ENCODE measurements at regions not wholly inside any gene's neighbourhood (a gene's known extent, or its start where the extent isn't known, plus 50 kb on each side); places are given as distances from the start of the nearest gene placed in this dataset.

DNA sequence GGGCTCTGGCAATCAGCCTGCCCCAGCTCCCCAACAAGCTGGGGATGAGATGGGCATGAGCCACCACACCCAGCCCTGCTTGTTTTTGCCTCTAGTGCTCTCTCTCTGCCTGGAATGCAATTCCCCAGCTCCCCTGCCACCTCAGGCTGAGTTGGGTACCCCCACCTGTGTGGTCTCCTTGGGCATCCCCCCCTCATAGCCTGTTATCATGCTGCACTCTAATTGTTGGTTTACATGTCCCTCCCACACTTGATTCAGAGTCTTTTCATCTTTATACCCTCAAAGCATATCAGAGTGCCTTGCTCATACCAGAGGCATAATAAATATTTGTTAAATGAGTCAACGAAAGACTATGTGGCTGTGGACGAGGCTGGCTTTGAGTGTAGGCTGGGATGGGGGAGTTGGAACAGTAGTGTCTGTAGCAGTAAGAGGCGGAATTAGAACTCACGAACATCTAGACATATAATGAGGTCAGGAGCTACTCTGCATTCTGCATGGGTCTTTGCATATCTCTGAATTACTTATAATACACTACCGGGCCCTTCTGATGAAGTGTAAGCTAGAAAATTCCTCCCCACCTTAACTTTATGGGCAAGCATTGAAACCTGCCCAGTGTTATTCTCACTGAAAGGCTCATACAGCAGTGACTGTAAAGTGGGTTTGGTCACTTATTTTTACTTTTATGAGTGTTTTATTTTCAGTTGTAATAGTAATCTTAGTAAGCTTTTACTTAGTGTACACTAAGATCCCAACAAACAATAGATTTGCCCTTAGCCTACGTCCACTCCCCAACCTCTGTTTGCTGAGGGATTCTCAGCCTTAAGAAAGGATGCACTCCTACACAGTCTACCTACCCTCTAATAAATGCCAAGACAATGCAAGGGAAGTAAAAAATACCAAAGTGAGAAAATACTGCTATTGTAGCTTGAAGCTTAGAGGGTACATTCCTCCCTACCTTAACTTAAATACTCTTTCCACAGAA, 58.7 kb downstream of the EDN1 start:
- Histone ChIP-seq H3K9me3 (ENCODE audit: control insufficient read depth in 2 of 2, low read length in 2 of 2) (peaks cover 2 to 13% of the 10 kb centered on the region in 2 experiments), H3K27me3 (ENCODE audit: control insufficient read depth, insufficient read depth, low read length) (no peaks in the 10 kb centered on the region), H3K4me1 (ENCODE audit: control insufficient read depth, insufficient read depth, low read length, poor library complexity, severe bottlenecking) (no peaks in the 10 kb centered on the region), H3K27ac (ENCODE audit: insufficient read depth, low read length, poor library complexity, severe bottlenecking) (no peak overlapping the region), H3K4me3 (ENCODE audit: low read depth, low read length) (no peak overlapping the region), H3K36me3 (ENCODE audit: control insufficient read depth, insufficient read depth, low read length) (no peaks in the 10 kb centered on the region)
- H3K4me1 Mint-ChIP-seq, result no peaks in the 10 kb centered on the region
- H3K27ac Mint-ChIP-seq, result no peak overlapping the region
- no peak for DNase-seq
- H3K36me3 Mint-ChIP-seq, result no peaks in the 10 kb centered on the region
- no peaks in the 10 kb centered on the region for H3K27me3 Mint-ChIP-seq
- H3K4me3 Mint-ChIP-seq, result no peak overlapping the region
- no peak for ATAC-seq (ENCODE audit: low read depth in 2 of 2)
- H3K9me3 Mint-ChIP-seq, result peaks cover 2 to 18% (median 4%) of the 10 kb centered on the region in 7 donors

DNA sequence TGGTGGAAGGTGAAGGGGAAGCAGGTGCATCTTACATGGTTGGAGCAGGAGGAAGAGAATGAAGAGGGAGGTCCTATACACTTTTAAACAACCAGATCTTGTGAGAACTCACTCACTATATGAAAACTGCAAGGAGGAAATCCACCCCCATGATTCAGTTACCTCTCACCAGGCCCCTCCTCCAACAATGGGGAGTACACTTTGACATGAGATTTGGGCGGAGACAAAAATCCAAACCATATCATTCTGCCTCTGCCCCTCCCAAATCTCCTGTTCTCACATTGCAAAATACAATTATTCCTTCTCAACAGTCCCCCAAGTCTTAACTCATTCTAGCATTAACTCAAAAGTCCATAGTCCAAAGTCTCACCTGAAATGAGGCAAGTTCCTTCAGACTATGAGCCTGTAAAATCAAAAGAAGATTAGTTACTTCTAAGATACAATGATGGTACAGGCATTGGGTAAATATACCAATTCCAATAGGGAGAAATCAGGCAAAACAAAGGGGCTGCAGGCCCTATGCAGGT, 60.5 kb downstream of the EDN1 start:
- Mint-ChIP-seq H3K27ac (no peak overlapping the region), H3K36me3 (no peaks in the 10 kb centered on the region), H3K9me3 (peaks cover 2 to 18% (median 4%) of the 10 kb centered on the region in 7 donors), H3K27me3 (peaks cover 3% of the 10 kb centered on the region), H3K4me3 (no peak overlapping the region), H3K4me1 (no peaks in the 10 kb centered on the region)
- Histone ChIP-seq H3K4me1 (ENCODE audit: control insufficient read depth, insufficient read depth, low read length, poor library complexity, severe bottlenecking) (no peaks in the 10 kb centered on the region), H3K9me3 (ENCODE audit: control insufficient read depth in 2 of 2, low read length in 2 of 2) (peaks cover 2 to 13% of the 10 kb centered on the region in 2 experiments), H3K27me3 (ENCODE audit: control insufficient read depth, insufficient read depth, low read length) (no peaks in the 10 kb centered on the region), H3K27ac (ENCODE audit: insufficient read depth, low read length, poor library complexity, severe bottlenecking) (no peak overlapping the region), H3K4me3 (ENCODE audit: low read depth, low read length) (no peak overlapping the region), H3K36me3 (ENCODE audit: control insufficient read depth, insufficient read depth, low read length) (no peaks in the 10 kb centered on the region)
- ATAC-seq (ENCODE audit: low read depth in 2 of 2), result no peak
- no peak for DNase-seq

DNA sequence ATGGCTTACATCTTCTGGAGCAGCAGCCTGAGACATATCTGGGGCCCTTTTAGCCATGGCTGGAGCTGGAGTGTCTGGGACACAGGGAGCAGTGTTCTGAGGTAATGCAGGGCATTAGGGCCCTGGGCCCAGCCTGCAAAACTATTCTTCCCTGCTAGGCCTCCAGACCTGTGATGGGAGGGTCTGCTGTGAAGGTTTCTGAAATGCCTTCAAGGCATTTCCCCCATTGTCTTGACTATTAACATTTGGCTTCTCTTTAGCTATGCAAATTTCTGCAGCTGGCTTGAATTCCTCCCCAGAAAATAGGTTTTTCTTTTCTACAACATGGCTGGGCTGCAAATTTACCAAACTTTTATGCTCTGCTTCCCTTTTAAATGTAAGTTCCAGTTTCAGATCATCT, 61.5 kb downstream of the EDN1 start:
- Histone ChIP-seq H3K27ac (ENCODE audit: insufficient read depth, low read length, poor library complexity, severe bottlenecking) (no peak overlapping the region), H3K4me1 (ENCODE audit: control insufficient read depth, insufficient read depth, low read length, poor library complexity, severe bottlenecking) (no peaks in the 10 kb centered on the region), H3K27me3 (ENCODE audit: control insufficient read depth, insufficient read depth, low read length) (no peaks in the 10 kb centered on the region), H3K36me3 (ENCODE audit: control insufficient read depth, insufficient read depth, low read length) (no peaks in the 10 kb centered on the region), H3K9me3 (ENCODE audit: control insufficient read depth in 2 of 2, low read length in 2 of 2) (peaks cover 2 to 13% of the 10 kb centered on the region in 2 experiments), H3K4me3 (ENCODE audit: low read depth, low read length) (no peak overlapping the region)
- Mint-ChIP-seq H3K36me3 (no peaks in the 10 kb centered on the region), H3K4me1 (no peaks in the 10 kb centered on the region), H3K9me3 (peaks cover 2 to 18% (median 4%) of the 10 kb centered on the region in 7 donors), H3K27me3 (peaks cover 8% of the 10 kb centered on the region), H3K4me3 (peak overlapping the region in 1 of 4 donors; percentile 78), H3K27ac (no peak overlapping the region)
- DNase-seq (no peak), ATAC-seq (ENCODE audit: low read depth in 2 of 2) (no peak)

DNA sequence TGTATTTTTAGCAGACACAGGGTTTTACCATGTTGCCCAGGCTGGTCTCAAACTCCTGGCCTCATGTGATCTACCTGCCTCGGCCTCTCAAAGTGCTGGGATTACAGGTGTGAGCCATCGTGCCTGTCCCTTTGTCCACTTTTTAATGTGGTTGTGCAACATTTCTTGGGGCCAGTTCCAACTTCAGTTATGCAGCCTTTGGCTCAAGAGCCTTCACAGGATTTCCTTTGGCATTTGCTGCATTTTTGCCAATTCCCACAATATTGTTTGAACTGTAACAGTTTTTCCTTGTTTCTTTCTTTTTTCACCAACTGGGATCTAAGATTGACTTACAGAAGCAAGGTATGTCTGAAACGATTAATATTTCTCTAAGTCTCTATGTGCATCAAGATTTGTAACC, 63.6 kb downstream of the EDN1 start:
- Histone ChIP-seq H3K36me3 (ENCODE audit: control insufficient read depth, insufficient read depth, low read length) (no peaks in the 10 kb centered on the region), H3K9me3 (ENCODE audit: control insufficient read depth in 2 of 2, low read length in 2 of 2) (peaks cover 2 to 13% of the 10 kb centered on the region in 2 experiments), H3K4me3 (ENCODE audit: low read depth, low read length) (no peak overlapping the region), H3K27ac (ENCODE audit: insufficient read depth, low read length, poor library complexity, severe bottlenecking) (no peak overlapping the region), H3K4me1 (ENCODE audit: control insufficient read depth, insufficient read depth, low read length, poor library complexity, severe bottlenecking) (no peaks in the 10 kb centered on the region), H3K27me3 (ENCODE audit: control insufficient read depth, insufficient read depth, low read length) (no peaks in the 10 kb centered on the region)
- no peak for DNase-seq
- Mint-ChIP-seq H3K27me3 (peaks cover 14% of the 10 kb centered on the region), H3K36me3 (no peaks in the 10 kb centered on the region), H3K4me3 (no peak overlapping the region), H3K4me1 (no peaks in the 10 kb centered on the region), H3K9me3 (peaks cover 2 to 18% (median 4%) of the 10 kb centered on the region in 7 donors), H3K27ac (no peak overlapping the region)
- ATAC-seq (ENCODE audit: low read depth in 2 of 2), result no peak

DNA sequence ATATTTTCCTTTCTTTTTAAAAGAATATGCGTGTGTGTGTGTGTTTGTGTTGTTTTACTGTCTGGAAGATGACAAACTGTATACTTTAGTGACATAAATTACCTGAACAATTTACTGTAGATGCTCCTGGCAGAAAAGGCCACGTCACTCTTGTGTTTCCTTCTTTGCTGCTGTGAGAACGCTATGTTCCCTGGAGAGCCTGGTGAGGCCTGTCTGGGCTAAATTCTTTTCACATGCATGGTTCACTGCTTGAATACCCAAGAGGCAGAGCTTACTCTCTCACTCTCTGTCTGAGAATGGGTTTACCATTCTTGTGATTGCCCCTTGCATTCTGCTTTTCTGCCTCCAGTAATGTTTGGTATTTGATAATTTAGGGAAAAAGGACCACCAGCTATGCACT, 64.3 kb downstream of the EDN1 start:
- ATAC-seq (ENCODE audit: low read depth in 2 of 2), result no peak
- no peak overlapping the region for H3K27ac ChIP-seq (ENCODE audit: insufficient read depth, low read length, poor library complexity, severe bottlenecking)
- peaks cover 14% of the 10 kb centered on the region for H3K27me3 Mint-ChIP-seq

DNA sequence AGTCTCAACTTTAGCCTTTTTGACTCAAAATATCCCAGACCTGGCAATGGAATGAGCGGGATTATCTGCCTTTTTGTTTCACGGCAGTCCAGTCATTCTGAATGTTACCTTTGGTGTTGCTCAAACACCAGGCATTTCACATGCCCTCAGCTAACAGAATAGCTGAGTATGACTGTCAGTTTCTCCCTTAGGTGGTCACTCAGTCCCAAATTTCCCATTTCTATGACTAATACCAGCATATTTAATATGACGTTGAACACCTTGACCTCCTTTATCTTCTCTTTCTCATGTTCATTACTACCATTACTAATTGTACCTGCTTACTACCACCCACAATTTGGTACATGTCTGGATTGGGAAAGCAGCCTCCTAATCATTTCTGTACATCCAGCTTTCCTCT, 65.2 kb downstream of the EDN1 start:
- Histone ChIP-seq H3K27ac (ENCODE audit: insufficient read depth, low read length, poor library complexity, severe bottlenecking) (no peak overlapping the region), H3K27me3 (ENCODE audit: control insufficient read depth, insufficient read depth, low read length) (no peaks in the 10 kb centered on the region), H3K36me3 (ENCODE audit: control insufficient read depth, insufficient read depth, low read length) (no peaks in the 10 kb centered on the region), H3K4me3 (ENCODE audit: low read depth, low read length) (no peak overlapping the region), H3K4me1 (ENCODE audit: control insufficient read depth, insufficient read depth, low read length, poor library complexity, severe bottlenecking) (no peaks in the 10 kb centered on the region), H3K9me3 (ENCODE audit: control insufficient read depth in 2 of 2, low read length in 2 of 2) (peaks cover 2 to 13% of the 10 kb centered on the region in 2 experiments)
- ATAC-seq (ENCODE audit: low read depth in 2 of 2), result no peak
- Mint-ChIP-seq H3K27me3 (peaks cover 14% of the 10 kb centered on the region), H3K4me3 (no peak overlapping the region), H3K9me3 (peaks cover 0 to 18% (median 3%) of the 10 kb centered on the region in 7 donors), H3K27ac (no peak overlapping the region), H3K36me3 (no peaks in the 10 kb centered on the region), H3K4me1 (no peaks in the 10 kb centered on the region)
- no peak for DNase-seq

More for the DNA sequence above, 64.3 kb downstream of the EDN1 start:
- Histone ChIP-seq H3K4me3 (ENCODE audit: low read depth, low read length) (no peak overlapping the region), H3K27me3 (ENCODE audit: control insufficient read depth, insufficient read depth, low read length) (no peaks in the 10 kb centered on the region), H3K9me3 (ENCODE audit: control insufficient read depth in 2 of 2, low read length in 2 of 2) (peaks cover 2 to 13% of the 10 kb centered on the region in 2 experiments), H3K36me3 (ENCODE audit: control insufficient read depth, insufficient read depth, low read length) (no peaks in the 10 kb centered on the region), H3K4me1 (ENCODE audit: control insufficient read depth, insufficient read depth, low read length, poor library complexity, severe bottlenecking) (no peaks in the 10 kb centered on the region)
- peaks cover 2 to 18% (median 4%) of the 10 kb centered on the region in 7 donors for H3K9me3 Mint-ChIP-seq
- no peak overlapping the region for H3K27ac Mint-ChIP-seq
- no peak overlapping the region for H3K4me3 Mint-ChIP-seq
- no peaks in the 10 kb centered on the region for H3K36me3 Mint-ChIP-seq
- no peak for DNase-seq
- no peaks in the 10 kb centered on the region for H3K4me1 Mint-ChIP-seq

DNA sequence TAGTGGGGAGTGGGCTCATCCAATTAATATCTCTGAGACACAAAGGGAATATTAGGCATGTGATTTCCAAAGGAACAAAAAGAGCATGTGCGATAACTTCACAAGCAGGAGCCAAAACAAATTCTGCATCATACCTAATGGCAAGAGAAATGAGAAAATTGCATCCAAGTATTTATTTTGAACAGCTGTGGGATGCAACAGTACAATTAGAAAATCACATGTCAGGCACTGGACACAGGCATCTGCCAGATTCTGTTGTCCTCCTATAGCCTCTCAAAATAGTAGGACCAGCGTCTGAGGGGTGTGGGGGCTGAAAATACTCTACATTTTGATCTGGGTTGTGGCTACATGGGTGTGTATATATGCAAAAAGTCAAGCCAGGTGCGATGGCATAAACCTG, 66.3 kb downstream of the EDN1 start:
- Histone ChIP-seq H3K27ac (ENCODE audit: insufficient read depth, low read length, poor library complexity, severe bottlenecking) (no peak overlapping the region), H3K9me3 (ENCODE audit: control insufficient read depth in 2 of 2, low read length in 2 of 2) (peaks cover 2 to 7% of the 10 kb centered on the region in 2 experiments), H3K36me3 (ENCODE audit: control insufficient read depth, insufficient read depth, low read length) (no peaks in the 10 kb centered on the region), H3K27me3 (ENCODE audit: control insufficient read depth, insufficient read depth, low read length) (no peaks in the 10 kb centered on the region), H3K4me3 (ENCODE audit: low read depth, low read length) (no peak overlapping the region), H3K4me1 (ENCODE audit: control insufficient read depth, insufficient read depth, low read length, poor library complexity, severe bottlenecking) (no peaks in the 10 kb centered on the region)
- peaks cover 14% of the 10 kb centered on the region for H3K27me3 Mint-ChIP-seq
- ATAC-seq (ENCODE audit: low read depth in 2 of 2) (no peak), DNase-seq (no peak)
- no peaks in the 10 kb centered on the region for H3K36me3 Mint-ChIP-seq
- H3K4me3 Mint-ChIP-seq, result no peak overlapping the region
- no peak overlapping the region for H3K27ac Mint-ChIP-seq
- no peaks in the 10 kb centered on the region for H3K4me1 Mint-ChIP-seq
- peaks cover 0 to 13% (median 3%) of the 10 kb centered on the region in 7 donors for H3K9me3 Mint-ChIP-seq
